ENCODE measurements at regions not wholly inside any gene's neighbourhood (a gene's known extent, or its start where the extent isn't known, plus 50 kb on each side); places are given as distances from the start of the nearest gene placed in this dataset.
A peak's percentile ranks its signal among the peaks of the same experiment; 100 is the strongest.

GRCh38 chr9:85276741-85277140, 465.0 kb downstream of the AGTPBP1 start:
- Mint-ChIP-seq H3K4me1 (no peaks in the 10 kb centered on the region), H3K27ac (no peak overlapping the region), H3K9me3 (no peaks in the 10 kb centered on the region), H3K36me3 (no peaks in the 10 kb centered on the region), H3K4me3 (no peak overlapping the region), H3K27me3 (peaks cover 16% of the 10 kb centered on the region)
- DNase-seq = no peak

- DNase-seq = no peak
- Mint-ChIP-seq H3K4me3 (no peak overlapping the region), H3K36me3 (no peaks in the 10 kb centered on the region), H3K4me1 (no peaks in the 10 kb centered on the region), H3K27me3 (peaks cover 10% of the 10 kb centered on the region), H3K27ac (no peak overlapping the region), H3K9me3 (no peaks in the 10 kb centered on the region)
Observed at GRCh38 chr9:85269811-85270210, 471.9 kb downstream of the AGTPBP1 start.

GRCh38 chr9:85268131-85268530, 473.6 kb downstream of the AGTPBP1 start:
- Mint-ChIP-seq H3K9me3 (no peaks in the 10 kb centered on the region), H3K4me1 (no peaks in the 10 kb centered on the region), H3K27ac (no peak overlapping the region), H3K4me3 (no peak overlapping the region), H3K36me3 (no peaks in the 10 kb centered on the region), H3K27me3 (peaks cover 6% of the 10 kb centered on the region)
- no peak for DNase-seq

- Mint-ChIP-seq H3K36me3 (no peaks in the 10 kb centered on the region), H3K27me3 (peaks cover 9% of the 10 kb centered on the region), H3K4me1 (no peaks in the 10 kb centered on the region), H3K9me3 (no peaks in the 10 kb centered on the region), H3K4me3 (no peak overlapping the region), H3K27ac (no peak overlapping the region)
- DNase-seq = no peak
Observed at GRCh38 chr9:85264695-85265094, 477.1 kb downstream of the AGTPBP1 start.

GRCh38 chr9:85263288-85263687, 478.5 kb downstream of the AGTPBP1 start:
- no peaks in the 10 kb centered on the region for H3K4me1 Mint-ChIP-seq
- H3K36me3 Mint-ChIP-seq = no peaks in the 10 kb centered on the region
- H3K4me3 Mint-ChIP-seq = no peak overlapping the region
- no peaks in the 10 kb centered on the region for H3K9me3 Mint-ChIP-seq
- no peak overlapping the region for H3K27ac Mint-ChIP-seq
- H3K27me3 Mint-ChIP-seq = peaks cover 18% of the 10 kb centered on the region
- no peak for DNase-seq

GRCh38 chr9:85262333-85262732, 479.4 kb downstream of the AGTPBP1 start:
- Mint-ChIP-seq H3K4me3 (no peak overlapping the region), H3K27ac (no peak overlapping the region), H3K9me3 (no peaks in the 10 kb centered on the region), H3K27me3 (peaks cover 18% of the 10 kb centered on the region), H3K4me1 (no peaks in the 10 kb centered on the region), H3K36me3 (no peaks in the 10 kb centered on the region)
- DNase-seq = no peak

GRCh38 chr9:85260275-85260845, 481.4 kb downstream of the AGTPBP1 start:
- Mint-ChIP-seq H3K9me3 (peaks cover 3% of the 10 kb centered on the region), H3K27ac (no peak overlapping the region), H3K27me3 (peaks cover 18% of the 10 kb centered on the region), H3K4me3 (no peak overlapping the region), H3K36me3 (no peaks in the 10 kb centered on the region), H3K4me1 (no peaks in the 10 kb centered on the region)
- DNase-seq = no peak

- Mint-ChIP-seq H3K4me1 (no peaks in the 10 kb centered on the region), H3K27me3 (peaks cover 18% of the 10 kb centered on the region), H3K4me3 (no peak overlapping the region), H3K9me3 (peaks cover 9% of the 10 kb centered on the region), H3K27ac (no peak overlapping the region), H3K36me3 (no peaks in the 10 kb centered on the region)
- DNase-seq = peak; percentile 5
Observed at GRCh38 chr9:85258823-85259370, 482.9 kb downstream of the AGTPBP1 start.

- no peak for DNase-seq
- Mint-ChIP-seq H3K27me3 (peaks cover 18% of the 10 kb centered on the region), H3K9me3 (peaks cover 9% of the 10 kb centered on the region), H3K4me1 (no peaks in the 10 kb centered on the region), H3K27ac (no peak overlapping the region), H3K36me3 (no peaks in the 10 kb centered on the region), H3K4me3 (no peak overlapping the region)
Observed at GRCh38 chr9:85258236-85258635, 483.5 kb downstream of the AGTPBP1 start.

- no peak for DNase-seq
- no peaks in the 10 kb centered on the region for H3K36me3 Mint-ChIP-seq
- no peak overlapping the region for H3K27ac Mint-ChIP-seq
- H3K4me3 Mint-ChIP-seq = no peak overlapping the region
- no peaks in the 10 kb centered on the region for H3K27me3 Mint-ChIP-seq
- no peaks in the 10 kb centered on the region for H3K4me1 Mint-ChIP-seq
- no peaks in the 10 kb centered on the region for H3K9me3 Mint-ChIP-seq
Observed at GRCh38 chr9:85249313-85249621, 492.5 kb downstream of the AGTPBP1 start.

- Mint-ChIP-seq H3K4me1 (no peaks in the 10 kb centered on the region), H3K27me3 (no peaks in the 10 kb centered on the region), H3K4me3 (no peak overlapping the region), H3K36me3 (no peaks in the 10 kb centered on the region), H3K9me3 (no peaks in the 10 kb centered on the region), H3K27ac (no peak overlapping the region)
- DNase-seq = no peak
Observed at GRCh38 chr9:85248514-85249312, 493.0 kb downstream of the AGTPBP1 start.

GRCh38 chr9:85246541-85246940, 495.2 kb downstream of the AGTPBP1 start:
- H3K36me3 Mint-ChIP-seq = no peaks in the 10 kb centered on the region
- DNase-seq = no peak
- no peak overlapping the region for H3K27ac Mint-ChIP-seq
- no peaks in the 10 kb centered on the region for H3K9me3 Mint-ChIP-seq
- H3K4me3 Mint-ChIP-seq = no peak overlapping the region
- H3K4me1 Mint-ChIP-seq = no peaks in the 10 kb centered on the region
- H3K27me3 Mint-ChIP-seq = no peaks in the 10 kb centered on the region

- H3K9me3 Mint-ChIP-seq = no peaks in the 10 kb centered on the region
- H3K4me1 Mint-ChIP-seq = no peaks in the 10 kb centered on the region
- H3K27me3 Mint-ChIP-seq = no peaks in the 10 kb centered on the region
- no peak overlapping the region for H3K27ac Mint-ChIP-seq
- DNase-seq = no peak
- H3K4me3 Mint-ChIP-seq = no peak overlapping the region
- H3K36me3 Mint-ChIP-seq = no peaks in the 10 kb centered on the region
Observed at GRCh38 chr9:85244856-85245255, 496.9 kb downstream of the AGTPBP1 start.

- Mint-ChIP-seq H3K27me3 (no peaks in the 10 kb centered on the region), H3K9me3 (peaks cover 2% of the 10 kb centered on the region), H3K4me1 (no peaks in the 10 kb centered on the region), H3K4me3 (no peak overlapping the region), H3K36me3 (no peaks in the 10 kb centered on the region), H3K27ac (no peak overlapping the region)
- no peak for DNase-seq
Observed at GRCh38 chr9:85243977-85244376, 497.8 kb downstream of the AGTPBP1 start.

- Mint-ChIP-seq H3K27me3 (peaks cover 6% of the 10 kb centered on the region), H3K27ac (no peak overlapping the region), H3K9me3 (peaks cover 2% of the 10 kb centered on the region), H3K4me3 (no peak overlapping the region), H3K36me3 (no peaks in the 10 kb centered on the region), H3K4me1 (no peaks in the 10 kb centered on the region)
- DNase-seq = no peak
Observed at GRCh38 chr9:85237478-85237877, 504.3 kb downstream of the AGTPBP1 start.

- Mint-ChIP-seq H3K4me1 (no peaks in the 10 kb centered on the region), H3K9me3 (no peaks in the 10 kb centered on the region), H3K4me3 (no peak overlapping the region), H3K36me3 (no peaks in the 10 kb centered on the region), H3K27me3 (peaks cover 4% of the 10 kb centered on the region), H3K27ac (no peak overlapping the region)
- no peak for DNase-seq
Observed at GRCh38 chr9:85230081-85230480, 511.7 kb downstream of the AGTPBP1 start.

Measured in activated naive CD8-positive, alpha-beta T cell treated with anti-CD3 and anti-CD28 coated beads for 36 hours (primary cell).